NCI-H1105 treated with DMSO at 0.1 percent for 48 hours (cell line): ENCODE measurements at regions not wholly inside any gene's neighbourhood (a gene's known extent, or its start where the extent isn't known, plus 50 kb on each side); places are given as distances from the start of the nearest gene placed in this dataset.

ENCODE experiments used
- DNase-seq: peaks from one replicate; lab custom pipeline; 2025; lab: John Stamatoyannopoulos, UW

DNA sequence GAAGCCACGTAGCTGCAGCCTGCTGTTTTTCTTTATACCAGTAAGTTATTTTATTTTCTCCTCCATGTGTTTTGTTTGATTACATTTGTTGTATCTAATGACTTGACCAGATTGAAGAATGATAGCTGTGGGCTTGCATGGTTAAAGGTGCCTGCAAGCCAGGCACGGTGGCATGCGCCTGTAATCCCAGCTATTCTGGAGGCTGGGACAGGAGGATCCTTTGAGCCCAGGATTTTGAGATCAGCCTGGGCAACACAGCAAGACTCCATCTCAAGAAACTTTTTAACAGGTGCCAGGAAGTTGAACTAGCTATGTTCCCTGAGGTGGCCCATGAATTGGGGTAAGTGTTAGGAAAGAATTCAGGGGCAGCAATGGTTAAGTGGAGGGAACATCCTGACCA lies 179.4 kb downstream of the IRS1 start:
- no peak for DNase-seq

DNA sequence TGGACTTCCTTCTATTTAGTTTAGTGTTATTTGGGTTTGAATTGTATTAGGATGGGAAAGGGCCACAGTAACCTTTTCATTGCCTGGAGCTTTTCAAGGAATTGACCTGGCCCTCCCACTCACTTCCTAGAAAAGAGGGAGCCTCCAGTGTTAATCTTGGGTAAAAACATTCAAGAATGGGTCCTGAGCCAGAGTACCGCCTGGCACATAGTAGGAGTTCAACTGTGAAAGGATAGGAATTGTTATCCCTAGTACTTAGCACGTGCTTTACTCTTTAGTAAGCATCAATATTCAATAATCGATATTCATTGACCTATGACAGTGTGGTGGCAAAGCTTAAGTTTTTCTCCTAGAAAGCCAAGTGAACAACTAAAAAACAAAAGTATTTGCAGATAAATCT lies 179.9 kb downstream of the IRS1 start:
- no peak for DNase-seq

DNA sequence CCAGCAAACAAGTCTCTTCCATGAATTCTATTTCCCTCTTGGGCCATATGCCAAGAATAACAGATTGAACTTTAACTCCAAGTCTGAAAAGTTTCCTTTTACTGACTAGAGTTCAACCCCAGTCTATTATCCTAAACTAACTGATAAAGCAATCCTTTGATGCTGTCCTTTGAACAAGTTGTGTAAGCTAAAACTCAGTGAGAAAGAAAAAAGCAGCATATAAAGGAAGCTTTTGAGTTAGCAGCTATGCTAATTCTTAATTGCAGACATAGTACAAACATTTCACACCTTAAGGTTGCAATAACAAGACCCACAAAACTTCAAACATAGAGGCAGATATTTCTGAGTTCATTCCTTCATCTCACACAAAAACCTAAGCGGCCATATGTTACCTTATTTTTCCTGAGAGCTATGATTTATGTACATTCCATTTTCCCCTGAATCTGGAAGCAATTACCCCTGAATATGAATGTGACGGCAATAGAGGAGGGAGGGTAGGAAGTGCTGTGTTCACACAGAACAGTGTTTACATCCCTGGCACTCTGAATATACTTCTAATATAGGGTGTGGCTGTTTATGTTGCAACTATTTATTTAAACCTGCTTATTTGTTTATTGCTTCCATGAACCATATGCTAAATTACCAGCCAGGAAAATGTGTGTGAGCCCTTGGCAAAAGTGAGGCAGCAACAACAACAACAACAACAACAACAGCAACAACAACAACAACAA lies 180.6 kb downstream of the IRS1 start:
- DNase-seq, result no peak

DNA sequence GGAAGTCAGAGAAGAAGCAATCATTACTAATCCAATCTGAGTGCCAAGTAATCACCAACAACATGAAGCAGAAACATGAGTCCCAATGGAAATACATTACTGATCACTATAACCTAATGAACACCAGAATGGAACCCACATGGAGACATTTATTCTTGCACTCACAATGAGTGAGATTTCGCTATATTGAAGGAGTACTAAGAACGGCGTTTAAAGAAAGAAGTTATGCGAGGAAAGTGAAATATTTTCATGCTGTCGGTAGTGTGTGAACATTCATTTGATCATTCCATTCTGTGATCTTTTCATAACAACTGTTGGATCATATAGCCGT lies 181.1 kb downstream of the IRS1 start:
- DNase-seq, result no peak

DNA sequence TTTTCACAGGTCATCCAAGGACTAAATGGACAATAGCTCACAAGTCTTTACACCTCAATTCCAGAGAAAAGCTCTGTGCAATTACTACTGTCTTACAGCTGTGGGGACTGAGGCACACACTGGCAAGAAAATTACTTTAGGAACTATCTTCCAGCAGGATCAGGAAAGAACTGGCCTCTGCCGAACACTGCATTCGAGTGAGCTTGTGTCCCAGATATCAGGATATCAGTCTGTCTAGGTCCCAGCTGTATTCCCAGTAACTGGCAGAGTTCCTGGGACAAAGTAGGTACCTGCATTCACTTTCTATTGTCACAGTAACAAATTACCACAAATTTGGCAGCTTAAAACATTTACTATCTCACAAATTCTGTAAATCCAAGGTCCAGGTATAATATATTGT lies 183.7 kb downstream of the IRS1 start:
- no peak for DNase-seq

DNA sequence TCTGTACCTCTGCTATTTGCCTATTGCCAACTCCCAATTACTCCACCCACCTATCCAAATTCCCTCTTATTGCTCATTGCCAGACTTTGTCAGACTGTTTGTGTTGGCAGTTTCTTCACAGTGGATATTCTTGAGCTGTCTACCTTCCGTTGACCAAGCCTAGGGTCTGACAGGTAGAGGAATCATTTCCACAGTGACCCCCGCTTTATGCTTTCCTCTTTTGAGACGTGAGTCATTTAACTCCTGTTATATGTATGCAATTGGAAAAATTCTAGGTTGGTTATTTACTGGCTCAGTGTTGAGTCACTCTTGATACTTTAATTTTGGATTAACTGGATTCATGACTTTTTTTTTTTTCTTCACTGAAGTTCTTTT lies 187.7 kb downstream of the IRS1 start:
- no peak for DNase-seq

DNA sequence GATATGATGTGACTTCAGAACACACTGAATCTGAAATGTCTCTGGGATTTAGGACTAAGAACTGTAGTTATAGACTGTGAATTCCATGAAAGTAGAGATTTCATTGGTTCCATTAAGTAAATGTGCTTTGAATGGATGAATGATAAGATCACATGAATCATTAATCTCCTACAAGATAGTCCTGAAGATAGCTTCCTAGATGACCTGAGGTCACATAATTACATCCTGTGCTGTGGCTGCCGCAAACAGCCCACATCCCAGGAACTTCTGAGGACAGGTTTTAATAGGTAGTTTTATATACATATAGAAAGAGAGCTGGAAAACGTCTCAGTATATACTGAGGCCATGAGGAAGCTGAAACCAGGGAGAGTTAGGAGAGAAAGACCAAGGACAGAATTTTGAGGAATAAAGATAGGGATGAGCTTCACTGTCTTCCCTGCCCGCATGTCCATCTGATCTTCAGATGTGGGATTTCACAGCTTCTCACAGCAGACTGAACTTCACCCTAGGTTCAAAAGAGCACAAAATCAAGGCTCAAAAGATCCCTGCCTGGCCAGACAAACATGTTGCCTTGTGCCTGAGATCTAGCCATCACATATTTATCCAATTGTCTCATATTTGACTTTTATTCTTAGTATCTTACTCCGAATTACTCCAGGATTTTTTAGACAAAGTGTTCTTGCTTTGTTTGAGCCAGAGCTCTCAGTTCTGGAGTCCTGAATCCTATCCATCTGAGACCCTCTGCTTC lies 188.2 kb downstream of the IRS1 start:
- no peak for DNase-seq

DNA sequence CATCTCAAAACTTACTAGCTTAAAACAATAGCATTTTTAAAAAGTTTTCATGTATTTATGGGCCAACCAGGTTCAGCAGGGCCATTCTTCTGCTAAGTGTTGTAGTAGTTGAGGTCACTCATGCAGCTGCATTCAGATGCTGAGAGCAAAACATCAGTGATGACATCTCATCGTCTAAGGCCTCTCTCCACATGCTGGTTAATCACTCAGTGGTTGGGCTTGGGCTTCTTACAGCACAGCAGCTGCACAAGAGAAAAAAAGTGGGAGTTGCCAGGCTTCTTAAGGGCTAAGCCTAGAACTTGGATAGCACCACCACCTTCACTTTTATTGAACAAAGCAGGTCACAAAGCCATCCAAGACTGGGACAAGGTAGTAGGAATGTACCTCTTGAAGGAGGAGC lies 190.3 kb downstream of the IRS1 start:
- no peak for DNase-seq

DNA sequence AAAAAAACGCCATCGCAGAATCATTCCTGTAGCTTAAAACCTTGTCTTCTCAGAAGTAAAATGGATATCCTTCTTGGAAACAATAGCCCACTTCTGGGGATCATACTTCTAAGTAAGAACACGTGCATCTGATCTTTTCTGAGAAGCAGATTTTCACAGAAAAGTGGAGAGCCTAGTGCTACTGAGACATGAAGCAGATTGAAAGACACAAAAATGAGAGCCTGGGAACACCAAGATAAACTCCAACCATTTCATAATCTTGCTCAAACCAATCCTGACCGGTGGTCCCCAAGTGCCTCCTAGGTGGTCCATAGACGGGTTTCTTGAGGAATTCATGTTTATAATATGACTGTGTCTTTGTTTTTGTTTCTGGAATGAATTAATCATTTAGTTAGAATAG lies 191.2 kb downstream of the IRS1 start:
- DNase-seq, result no peak

DNA sequence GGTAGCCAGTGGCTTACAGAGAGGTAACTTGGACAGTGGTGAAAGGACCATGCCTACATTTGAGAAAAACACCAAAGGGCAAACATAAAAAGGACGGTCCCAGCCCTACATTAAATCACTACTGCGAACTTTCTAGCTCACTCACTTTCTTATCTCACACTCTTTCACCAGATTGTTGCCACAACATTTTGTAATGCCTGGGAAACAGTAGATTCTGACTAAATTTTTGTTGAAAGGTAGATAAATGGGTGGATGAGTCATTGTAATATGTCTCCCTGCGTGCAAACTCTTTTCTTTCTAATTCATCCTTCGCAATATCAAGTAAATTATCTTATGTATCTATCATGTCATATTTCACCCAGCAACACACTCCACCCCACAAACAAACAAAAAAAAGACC lies 192.2 kb downstream of the IRS1 start:
- DNase-seq, result no peak

DNA sequence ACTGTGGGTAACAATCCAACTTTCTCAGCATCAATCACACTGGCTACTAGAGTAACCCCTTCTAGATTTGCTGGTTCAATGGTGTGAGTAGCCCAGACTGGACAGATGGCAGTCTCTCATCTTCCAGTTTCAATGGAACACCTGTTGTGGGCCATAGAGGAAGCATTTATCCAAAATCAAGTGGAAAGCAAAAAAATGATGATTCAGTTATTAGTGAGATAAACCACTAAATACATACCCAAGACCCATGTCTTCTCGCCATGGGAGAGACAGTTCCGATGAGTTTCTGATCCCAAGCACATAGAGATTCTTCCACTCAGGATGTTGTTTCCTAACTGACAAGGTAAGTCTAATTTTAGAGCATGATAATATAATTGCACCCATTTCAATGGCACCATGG lies 194.0 kb downstream of the IRS1 start:
- no peak for DNase-seq

DNA sequence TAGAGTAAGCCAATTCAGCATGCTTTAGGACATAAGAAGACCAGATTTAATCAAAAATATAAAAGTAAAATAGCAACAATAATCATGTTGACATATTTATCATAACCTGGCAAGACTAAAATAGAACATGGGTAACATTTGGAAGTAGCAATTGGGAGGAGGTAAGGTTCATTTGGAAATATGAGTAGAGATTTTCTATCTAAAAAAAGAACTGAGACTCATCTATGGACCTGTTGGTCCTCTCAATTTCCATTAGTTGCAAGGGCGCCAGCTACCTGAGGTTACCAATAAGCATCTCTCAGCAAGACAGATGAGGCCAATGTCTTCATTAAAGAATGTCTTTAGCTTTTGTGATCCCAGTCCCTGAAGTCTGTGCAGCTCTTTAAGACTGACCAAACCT lies 196.0 kb downstream of the IRS1 start:
- no peak for DNase-seq

DNA sequence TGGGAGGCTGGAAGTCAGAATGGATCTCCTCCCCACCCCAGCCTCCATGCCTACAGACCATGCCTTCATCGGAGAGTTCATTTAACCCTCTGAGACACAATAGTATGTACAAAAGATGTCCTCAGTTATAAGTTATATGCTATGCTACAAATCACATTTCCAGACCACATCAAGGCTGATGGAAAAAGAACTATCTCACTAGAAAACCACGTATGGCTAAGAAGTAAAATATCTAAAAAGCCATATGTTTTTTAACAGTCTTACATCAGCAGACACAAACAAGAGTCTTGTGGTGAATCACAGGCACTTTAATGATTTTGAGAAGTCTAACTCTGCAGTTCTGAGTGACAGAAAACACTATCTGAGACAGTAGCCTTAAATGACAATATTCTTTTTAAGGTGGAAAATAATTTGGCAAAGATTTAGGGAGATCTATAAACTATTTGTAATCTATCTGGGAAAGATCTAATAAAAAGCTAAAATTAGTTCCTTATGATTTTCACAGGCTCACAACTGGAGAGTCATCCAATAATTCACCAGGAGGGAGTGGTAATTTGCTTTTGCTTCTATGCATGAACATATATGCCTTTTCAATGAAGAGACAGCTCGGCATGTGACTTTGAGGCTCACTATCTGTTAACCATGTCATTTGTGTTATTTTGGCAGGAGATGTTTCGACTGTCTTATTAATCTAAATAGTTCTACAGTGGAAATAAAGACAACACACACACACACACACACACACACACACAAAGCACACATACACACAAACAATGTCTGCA lies 197.5 kb downstream of the IRS1 start:
- no peak for DNase-seq

DNA sequence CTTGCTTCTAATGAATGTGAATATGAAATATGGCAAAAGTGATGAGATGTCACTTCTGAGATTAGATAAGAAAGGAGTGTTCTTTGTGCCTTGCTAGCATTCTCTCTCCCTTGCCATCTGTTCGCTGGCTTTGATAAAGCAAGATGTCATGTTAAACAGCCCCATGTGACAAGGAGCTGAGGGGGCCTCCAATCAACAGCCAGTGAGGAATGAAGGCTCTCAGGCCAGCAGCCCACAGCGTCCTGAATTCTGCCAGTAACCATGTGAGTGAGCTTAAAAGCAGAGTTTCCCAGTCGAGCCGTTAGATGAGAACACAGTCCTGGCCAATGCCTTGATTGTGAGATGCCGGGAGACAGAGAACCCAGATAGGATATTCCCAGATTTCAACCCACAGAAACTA lies 198.8 kb downstream of the IRS1 start:
- no peak for DNase-seq

DNA sequence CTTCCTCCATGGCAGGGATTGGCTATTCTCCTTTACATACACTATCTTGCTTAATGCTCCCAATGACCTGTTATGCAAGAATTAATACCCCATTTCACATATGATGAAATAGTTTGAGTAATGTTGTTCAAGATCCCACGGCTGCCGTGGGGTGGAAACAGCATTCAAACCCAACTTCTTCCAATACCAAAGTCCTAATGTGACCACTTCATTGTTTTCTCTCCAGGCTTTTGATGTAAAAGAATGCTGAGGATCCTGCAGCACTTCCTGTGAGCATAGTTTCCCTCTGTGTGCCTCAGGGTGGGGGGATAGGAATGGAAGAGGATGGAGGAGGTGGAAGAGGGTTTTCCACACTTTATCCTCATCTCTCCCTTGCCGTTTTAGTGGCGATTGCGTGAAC lies 199.4 kb downstream of the IRS1 start:
- DNase-seq, result no peak

DNA sequence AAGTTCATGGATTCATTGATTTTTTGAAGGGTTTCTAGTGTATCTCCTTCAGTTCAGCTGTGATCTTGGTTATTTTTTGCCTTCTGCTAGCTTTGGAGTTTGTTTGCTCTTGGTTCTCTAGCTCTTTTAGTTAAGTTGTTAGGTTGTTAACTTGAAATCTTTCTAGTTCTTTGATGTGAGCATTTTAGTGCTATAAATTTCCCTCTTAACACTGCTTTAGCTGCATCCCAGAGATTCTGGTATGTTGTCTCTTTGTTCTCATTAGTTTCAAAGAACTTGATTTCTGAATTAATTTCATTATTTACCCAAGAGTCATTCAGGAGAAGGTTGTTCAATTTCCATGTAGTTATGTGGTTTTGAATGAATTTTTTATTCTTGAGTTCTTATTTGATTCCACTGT lies 210.6 kb downstream of the IRS1 start:
- no peak for DNase-seq

DNA sequence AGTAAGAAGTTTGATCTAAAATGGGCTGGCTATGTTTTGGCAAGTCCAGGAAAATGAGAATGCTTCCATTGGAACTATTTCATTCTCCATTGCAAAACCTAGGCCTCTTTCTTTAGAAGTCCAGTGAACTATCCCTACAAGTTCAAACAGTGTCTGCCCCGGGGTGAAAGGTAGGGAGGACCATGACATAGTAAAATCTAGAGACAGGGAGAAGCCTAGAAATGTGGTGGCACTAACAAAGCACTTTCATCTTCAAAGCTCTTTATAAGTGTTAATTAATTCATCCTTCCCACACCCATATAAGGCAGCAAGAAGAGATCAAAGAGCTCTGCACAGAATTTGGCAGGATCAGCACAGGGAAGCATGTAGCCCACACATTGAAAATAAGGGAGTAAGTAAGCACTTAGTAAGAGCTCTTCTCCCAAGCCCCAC lies 214.5 kb downstream of the IRS1 start:
- no peak for DNase-seq

DNA sequence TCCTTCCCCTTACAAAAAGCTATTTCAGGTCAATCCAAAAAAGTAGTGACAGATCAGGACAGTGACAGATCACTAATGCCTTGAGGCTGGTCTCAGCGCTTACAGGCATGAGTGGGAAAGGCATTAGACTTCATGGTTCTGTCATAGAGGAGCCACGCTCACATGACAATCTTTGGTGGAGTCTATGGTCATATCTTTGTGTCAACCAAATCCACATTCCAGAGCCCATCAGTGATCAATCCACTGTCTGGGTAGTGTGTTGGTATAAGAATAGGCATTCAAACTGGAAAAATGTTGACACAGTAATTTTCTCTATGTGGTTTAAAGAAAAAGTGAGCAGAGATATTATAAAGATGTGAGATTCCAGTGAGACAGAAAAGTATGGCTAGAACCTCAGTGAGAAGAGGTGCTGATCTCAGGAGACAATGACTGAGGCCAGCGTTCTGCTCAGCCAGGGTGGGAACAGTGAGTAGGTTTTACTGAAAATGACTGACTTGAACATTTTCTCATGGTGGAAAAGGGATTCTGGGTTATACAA lies 215.0 kb downstream of the IRS1 start:
- DNase-seq, result no peak

DNA sequence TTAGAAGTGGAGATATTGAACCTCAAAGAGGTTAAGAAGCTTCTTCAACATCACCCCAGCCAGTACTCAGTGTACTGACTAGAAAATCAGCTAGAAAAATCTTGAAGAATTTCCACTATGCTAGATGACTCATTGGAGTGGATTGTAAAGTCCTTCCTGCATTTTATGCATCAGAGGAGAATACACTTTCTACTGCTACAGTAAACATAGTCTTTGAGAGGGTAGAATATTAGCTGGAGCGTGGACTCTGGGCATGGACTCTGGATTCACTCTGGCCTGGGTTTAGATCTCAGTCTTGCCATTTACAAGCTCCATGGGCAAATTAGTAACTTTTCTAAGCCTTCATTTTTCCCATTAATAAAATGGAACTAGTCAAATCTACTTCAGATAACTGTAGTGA lies 215.9 kb downstream of the IRS1 start:
- no peak for DNase-seq

DNA sequence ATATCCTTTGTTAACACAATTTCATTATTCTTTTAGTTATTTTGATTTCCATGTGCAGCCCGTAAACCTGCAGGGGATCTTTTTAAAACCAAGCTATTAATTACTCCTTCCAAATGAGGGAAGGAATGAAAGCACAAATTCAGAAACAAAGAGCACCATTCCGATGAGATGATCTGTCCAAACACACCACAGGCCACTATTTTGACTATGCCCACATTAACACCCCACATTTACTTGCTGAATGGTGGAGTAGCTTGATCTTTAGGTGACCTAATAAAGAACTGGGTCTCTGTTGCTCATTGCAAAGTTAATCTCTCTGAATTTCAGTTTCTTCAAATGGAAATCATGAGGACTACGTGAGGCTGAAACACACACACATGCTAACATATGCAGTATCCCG lies 218.0 kb downstream of the IRS1 start:
- DNase-seq, result no peak

DNA sequence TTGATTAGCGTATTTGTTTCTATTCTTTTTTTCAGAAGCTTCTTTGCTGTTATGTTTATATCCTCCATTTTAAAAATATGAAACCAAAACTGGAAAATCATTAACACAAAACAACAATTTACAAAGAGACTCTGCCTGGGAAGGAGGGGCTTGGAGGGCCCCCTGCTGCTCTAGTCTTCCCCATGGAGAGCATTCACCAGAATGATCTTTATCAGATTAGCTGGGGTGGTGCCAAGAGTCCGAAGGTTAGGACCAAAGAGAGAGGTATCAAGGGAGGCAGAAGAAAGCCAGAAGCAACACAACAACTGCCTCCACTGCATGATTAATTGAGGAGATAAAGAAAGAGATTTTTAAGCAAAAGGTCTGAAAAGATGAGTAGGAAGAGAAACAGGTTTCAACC lies 218.6 kb downstream of the IRS1 start:
- DNase-seq, result no peak

DNA sequence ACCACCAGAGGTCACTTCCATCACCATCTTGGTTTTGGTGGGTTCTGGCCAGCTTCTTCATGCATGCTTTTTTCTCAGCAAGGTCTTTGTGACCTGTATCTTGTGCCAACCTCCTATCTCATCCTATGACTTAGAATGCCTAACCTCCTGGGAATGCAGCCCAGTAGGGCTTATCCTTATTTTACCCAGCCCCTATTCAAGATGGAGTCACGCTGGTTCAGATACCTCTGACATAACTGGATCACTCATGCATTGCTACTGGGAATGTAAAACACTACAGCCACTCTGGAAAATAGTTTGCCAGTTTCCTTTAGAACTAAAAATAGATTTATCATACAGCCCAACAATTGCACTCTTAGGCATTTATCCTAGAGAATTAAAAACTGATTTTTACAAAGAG lies 219.2 kb downstream of the IRS1 start:
- DNase-seq, result no peak

DNA sequence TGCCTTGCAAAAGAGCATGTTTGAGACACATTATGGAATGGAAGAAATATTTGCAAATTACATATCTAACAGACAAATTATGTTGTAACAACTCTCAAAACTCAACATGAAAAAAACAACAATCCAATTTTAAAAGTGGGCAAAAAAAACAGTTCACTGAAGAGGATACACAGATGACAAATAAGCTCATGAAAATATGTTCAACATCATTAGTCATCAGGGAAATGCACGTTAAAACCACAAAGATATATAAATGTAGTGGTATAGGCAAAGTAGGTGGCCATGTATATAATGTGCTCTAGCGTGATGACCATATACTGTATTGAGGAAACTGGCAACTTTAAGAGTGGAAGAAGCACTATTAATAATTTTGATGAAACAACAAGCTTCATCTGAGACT lies 220.1 kb downstream of the IRS1 start:
- DNase-seq, result no peak
